GM23338 (cell line): ENCODE measurements at regions not wholly inside any gene's neighbourhood (a gene's known extent, or its start where the extent isn't known, plus 50 kb on each side); places are given as distances from the start of the nearest gene placed in this dataset.

Experiments
- ATAC-seq: fragments of 200-7000 bp; cut with Tn5 transposase; 3 replicates; pipeline ENCODE4 v1.9.1; 2020
- DNase-seq: peaks from one replicate; pipeline ENCODE4 v3.0.0-alpha.2; 2015; ENCODE audit warnings: low spot score
- H2AFZ ChIP-seq: fragments of 200-600 bp; sonication (generic); 2 replicates; pipeline ENCODE4 v1.8.0; 2016; ENCODE audit warnings: antibody characterized with exemption, mild to moderate bottlenecking, moderate library complexity
- H3F3A ChIP-seq: fragments of 200-600 bp; sonication (generic); replicated peaks from 2 replicates; pipeline ENCODE4 v1.8.0; 2017; ENCODE audit warnings: antibody characterized with exemption, mixed run types, low read depth
- H3K27ac ChIP-seq: fragments of 200-600 bp; sonication (generic); 2 replicates; pipeline ENCODE4 v1.6.1; 2016; ENCODE audit warnings: low read depth
- H3K27me3 ChIP-seq: fragments of 200-600 bp; sonication (generic); 2 replicates; pipeline ENCODE4 v1.8.0; 2016; ENCODE audit warnings: mild to moderate bottlenecking, mixed run types, moderate library complexity; ENCODE audit not compliant: insufficient read depth
- H3K36me3 ChIP-seq: fragments of 200-600 bp; sonication (generic); 2 replicates; pipeline ENCODE4 v1.8.0; 2016; ENCODE audit warnings: mild to moderate bottlenecking; ENCODE audit not compliant: insufficient read depth
- H3K4me1 ChIP-seq: fragments of 200-600 bp; sonication (generic); 2 replicates; pipeline ENCODE4 v1.8.0; 2016; ENCODE audit warnings: mild to moderate bottlenecking, moderate library complexity; ENCODE audit not compliant: insufficient read depth
- H3K4me2 ChIP-seq: fragments of 200-600 bp; sonication (generic); 2 replicates; pipeline ENCODE4 v1.7.1; 2017; ENCODE audit warnings: mixed run types
- H3K4me3 ChIP-seq: fragments of 200-600 bp; sonication (generic); 2 replicates; pipeline ENCODE4 v1.6.1; 2016; ENCODE audit warnings: mixed run types
- H3K79me2 ChIP-seq: fragments of 200-600 bp; sonication (generic); replicated peaks from 2 replicates; pipeline ENCODE4 v1.8.0; 2017; ENCODE audit warnings: mild to moderate bottlenecking; ENCODE audit not compliant: insufficient read depth
- H3K9me2 ChIP-seq: fragments of 200-600 bp; sonication (generic); 2 replicates; pipeline ENCODE4 v1.8.0; 2017; ENCODE audit not compliant: insufficient read depth
- H4K20me1 ChIP-seq: fragments of 200-600 bp; sonication (generic); replicated peaks from 2 replicates; pipeline ENCODE4 v1.8.0; 2017; ENCODE audit warnings: mild to moderate bottlenecking; ENCODE audit not compliant: insufficient read depth
- H3K27ac Mint-ChIP-seq: 2 replicates; pipeline ENCODE4 v1.8.0; 2020; ENCODE audit warnings: inconsistent platforms, mild to moderate bottlenecking, moderate library complexity, mixed read lengths
- H3K27me3 Mint-ChIP-seq: 3 replicates; pipeline ENCODE4 v1.8.0; 2022; ENCODE audit warnings: low read depth, mild to moderate bottlenecking, moderate library complexity, mixed read lengths, inconsistent platforms; ENCODE audit not compliant: insufficient read depth, poor library complexity
- H3K36me3 Mint-ChIP-seq: 3 replicates; pipeline ENCODE4 v1.8.0; 2021; ENCODE audit warnings: low read depth, mild to moderate bottlenecking, inconsistent platforms, moderate library complexity, mixed read lengths
- H3K4me1 Mint-ChIP-seq: 3 replicates; pipeline ENCODE4 v1.8.0; 2020; ENCODE audit warnings: mild to moderate bottlenecking, inconsistent platforms, mixed read lengths
- H3K4me3 Mint-ChIP-seq: 3 replicates; pipeline ENCODE4 v1.8.0; 2021; ENCODE audit warnings: moderate library complexity, mild to moderate bottlenecking, inconsistent platforms, mixed read lengths
- H3K9me3 Mint-ChIP-seq: 3 replicates; pipeline ENCODE4 v1.8.0; 2020; ENCODE audit warnings: moderate library complexity, mild to moderate bottlenecking, inconsistent platforms, mixed read lengths
- EZH2 ChIP-seq: fragments of 200-600 bp; sonication (generic); IDR thresholded peaks from one replicate; pipeline ENCODE4 v1.8.0; 2017; ENCODE audit warnings: antibody characterized with exemption, mild to moderate bottlenecking, low read depth; ENCODE audit not compliant: unreplicated experiment
- EZH2phosphoT487 ChIP-seq: fragments of 200-600 bp; sonication (generic); IDR thresholded peaks from one replicate; pipeline ENCODE4 v1.8.1; 2018; ENCODE audit warnings: antibody characterized with exemption; ENCODE audit not compliant: unreplicated experiment
- NANOG ChIP-seq: IDR thresholded peaks from 2 replicates; pipeline ENCODE4 v1.6.1; 2016; ENCODE audit warnings: antibody characterized with exemption, borderline replicate concordance
- POLR2AphosphoS5 ChIP-seq: IDR thresholded peaks from 2 replicates; pipeline ENCODE4 v1.6.1; 2016; ENCODE audit warnings: antibody characterized with exemption, low read depth
- STAT1 ChIP-seq: IDR thresholded peaks from one replicate; pipeline ENCODE4 v1.6.1; 2016; ENCODE audit warnings: antibody characterized with exemption; ENCODE audit not compliant: unreplicated experiment
- ZNF331 ChIP-seq: fragments of 250-450 bp; sonication (Bioruptor Pico); IDR thresholded peaks from 2 replicates; pipeline ENCODE4 v1.5.0; 2020; ENCODE audit warnings: low read depth, mild to moderate bottlenecking, moderate library complexity
- ZNF462 ChIP-seq: fragments of 250-450 bp; sonication (Bioruptor Pico); IDR thresholded peaks from 2 replicates; pipeline ENCODE4 v1.5.0; 2020; ENCODE audit warnings: mild to moderate bottlenecking, moderate library complexity

DNA sequence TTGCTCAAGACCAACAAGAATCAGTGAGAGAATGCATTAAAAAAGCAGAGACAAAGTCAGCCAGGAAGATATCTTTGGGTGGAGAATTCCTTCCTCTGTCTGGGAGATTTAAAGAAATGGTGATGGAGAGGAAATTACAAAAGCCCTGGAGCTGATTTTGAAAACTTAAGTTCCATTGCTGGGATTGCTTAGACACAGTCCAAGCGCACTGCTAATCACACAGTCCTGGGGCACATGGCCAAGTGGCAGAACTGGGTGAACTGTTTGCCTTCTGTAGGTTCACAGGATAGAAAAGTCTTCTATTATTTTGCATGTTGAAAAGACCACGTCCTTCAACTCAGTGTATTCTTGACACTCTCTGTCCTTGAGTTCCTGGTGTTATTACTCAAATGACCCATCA, 284.9 kb upstream of the FBXL7 start:
- Histone ChIP-seq H3F3A (no peaks in the 10 kb centered on the region), H3K4me3 (no peak overlapping the region), H2AFZ (no peak overlapping the region), H3K9me2 (0 out of 2 replicates have a peak, but pooled peaks cover 11% of the 10 kb centered on the region), H3K4me1 (no peaks in the 10 kb centered on the region), H3K36me3 (no peaks in the 10 kb centered on the region), H4K20me1 (no peaks in the 10 kb centered on the region), H3K27me3 (no peaks in the 10 kb centered on the region), H3K4me2 (no peak overlapping the region), H3K79me2 (no peaks in the 10 kb centered on the region), H3K27ac (no peak overlapping the region)
- TF ChIP-seq ZNF462 (CRISPR knock-in tag) (no peak), EZH2 (no peak), EZH2phosphoT487 (no peak), STAT1 (no peak)
- Mint-ChIP-seq H3K9me3 (no peaks in the 10 kb centered on the region), H3K36me3 (no peaks in the 10 kb centered on the region), H3K27me3 (no peaks in the 10 kb centered on the region), H3K4me1 (no peaks in the 10 kb centered on the region), H3K4me3 (no peak overlapping the region), H3K27ac (no peak overlapping the region)
- DNase-seq (no peak), ATAC-seq (no peak)

- Histone ChIP-seq H3K4me1 (no peaks in the 10 kb centered on the region), H3F3A (no peaks in the 10 kb centered on the region), H3K4me2 (no peak overlapping the region), H3K27ac (no peak overlapping the region), H4K20me1 (no peaks in the 10 kb centered on the region), H3K36me3 (no peaks in the 10 kb centered on the region), H2AFZ (no peak overlapping the region), H3K79me2 (no peaks in the 10 kb centered on the region), H3K9me2 (0 out of 2 replicates have a peak, but pooled peaks cover 11% of the 10 kb centered on the region), H3K27me3 (no peaks in the 10 kb centered on the region), H3K4me3 (no peak overlapping the region)
- DNase-seq (no peak), ATAC-seq (no peak)
- no peak overlapping the region for H3K27ac Mint-ChIP-seq
- H3K9me3 Mint-ChIP-seq, result no peaks in the 10 kb centered on the region
- H3K36me3 Mint-ChIP-seq, result no peaks in the 10 kb centered on the region
- H3K27me3 Mint-ChIP-seq, result no peaks in the 10 kb centered on the region
- no peaks in the 10 kb centered on the region for H3K4me1 Mint-ChIP-seq
- H3K4me3 Mint-ChIP-seq, result no peak overlapping the region
- TF ChIP-seq POLR2AphosphoS5, result no peak
- no peak for TF ChIP-seq ZNF331 (CRISPR knock-in tag)
- TF ChIP-seq ZNF462 (CRISPR knock-in tag), result no peak
- TF ChIP-seq NANOG, result no peak
These were observed 286.0 kb upstream of the FBXL7 start for GRCh38 chr5:15214010-15214409.
